ENCODE measurements at regions not wholly inside any gene's neighbourhood (a gene's known extent, or its start where the extent isn't known, plus 50 kb on each side); places are given as distances from the start of the nearest gene placed in this dataset.

DNA sequence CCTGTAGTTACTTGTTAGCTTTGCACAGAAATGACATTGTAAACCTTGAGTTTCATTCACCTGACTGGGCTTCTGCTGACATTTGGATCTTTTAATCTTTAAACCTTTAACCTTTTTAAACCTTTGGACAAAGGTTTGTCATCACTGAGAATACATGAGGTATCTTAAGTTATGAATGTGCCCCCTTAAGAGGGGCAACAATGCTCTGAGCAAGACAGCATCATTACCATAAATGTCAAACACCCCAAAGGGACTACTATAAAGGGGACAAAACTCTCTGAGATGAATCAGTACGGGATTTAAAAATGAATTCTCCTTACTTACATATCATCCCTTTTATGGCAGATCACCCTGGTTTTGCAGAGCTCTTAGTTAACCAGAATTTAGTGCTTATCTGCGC lies 203.3 kb downstream of the COG6 start:
- no peak for DNase-seq (ENCODE audit: low read depth in 3 of 3)

DNA sequence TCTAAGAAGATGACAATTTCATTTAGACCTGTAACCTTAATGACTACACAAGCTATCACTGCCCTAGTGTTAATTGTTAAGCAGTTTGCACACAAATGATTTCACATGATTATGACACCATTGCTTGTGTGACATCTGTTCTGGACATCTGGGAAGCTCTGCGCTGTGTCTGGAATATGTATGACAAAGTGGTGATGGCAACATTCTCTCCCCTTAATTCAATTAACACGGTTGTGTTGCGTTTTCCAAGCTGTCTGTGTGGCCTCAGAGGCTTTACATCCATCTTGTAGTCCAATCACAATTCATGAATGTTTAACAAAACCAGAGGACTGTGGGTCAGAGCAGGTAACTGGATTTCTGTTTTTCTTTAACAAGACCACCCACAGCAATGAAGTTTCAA lies 204.4 kb downstream of the COG6 start:
- DNase-seq (ENCODE audit: low read depth in 3 of 3) = no peak

DNA sequence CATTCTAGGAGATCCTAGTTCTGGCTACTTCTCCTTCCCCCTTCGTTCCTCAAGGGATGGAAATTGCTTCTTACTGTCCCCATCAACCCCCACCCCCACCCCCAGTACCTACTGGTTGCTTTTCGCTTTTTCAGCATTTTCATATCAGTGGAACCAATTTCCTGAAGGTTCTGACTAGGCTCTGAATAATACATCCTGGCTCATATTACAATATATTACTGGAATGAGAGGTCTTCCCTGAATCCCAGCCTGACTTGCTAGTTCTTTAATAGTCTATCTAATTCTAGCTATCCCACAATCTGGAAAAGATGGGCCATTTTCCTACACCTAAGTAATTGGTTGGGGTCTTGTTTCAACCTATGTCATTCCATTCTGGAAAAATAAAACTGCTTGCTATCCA lies 207.4 kb downstream of the COG6 start:
- DNase-seq (ENCODE audit: low read depth in 3 of 3) = no peak

DNA sequence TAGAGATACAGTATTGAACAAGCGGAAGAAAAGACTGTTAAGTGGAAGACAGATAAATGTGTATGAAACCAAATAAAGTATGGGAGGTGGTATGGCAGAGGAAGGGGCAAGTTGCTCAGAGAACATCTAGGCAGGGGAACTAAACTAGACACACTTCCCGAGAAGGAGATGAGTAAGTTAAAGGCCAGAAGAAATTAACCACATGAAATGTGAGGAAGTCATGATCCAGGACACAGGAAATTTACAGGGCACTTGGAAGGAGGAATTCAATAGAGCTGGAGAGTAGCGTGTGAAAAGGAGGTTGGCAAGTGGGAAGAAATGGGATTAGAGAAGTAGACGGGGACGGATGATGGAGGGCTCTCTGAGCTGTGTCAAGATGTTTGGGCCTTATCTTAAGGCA lies 208.8 kb downstream of the COG6 start:
- no peak for DNase-seq (ENCODE audit: low read depth in 3 of 3)

DNA sequence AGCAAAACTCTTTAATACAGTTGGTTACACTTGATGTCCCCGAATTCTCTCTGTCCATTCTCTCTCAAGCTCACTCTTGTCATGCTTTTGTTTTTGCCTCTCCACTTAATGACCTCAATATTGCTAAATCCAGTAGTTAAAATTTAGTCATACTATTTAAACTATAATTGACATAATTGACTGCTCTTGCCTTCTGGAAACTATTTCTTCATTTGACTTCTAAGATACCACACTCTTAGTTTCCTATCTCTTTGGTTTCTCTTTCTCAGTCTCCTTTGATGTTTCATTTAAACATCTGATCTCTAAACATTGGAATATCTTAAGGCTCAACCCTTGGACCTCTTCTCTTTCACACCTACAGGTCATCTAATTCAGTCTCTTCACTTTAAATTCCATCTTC lies 211.3 kb downstream of the COG6 start:
- DNase-seq (ENCODE audit: low read depth in 3 of 3) = no peak

DNA sequence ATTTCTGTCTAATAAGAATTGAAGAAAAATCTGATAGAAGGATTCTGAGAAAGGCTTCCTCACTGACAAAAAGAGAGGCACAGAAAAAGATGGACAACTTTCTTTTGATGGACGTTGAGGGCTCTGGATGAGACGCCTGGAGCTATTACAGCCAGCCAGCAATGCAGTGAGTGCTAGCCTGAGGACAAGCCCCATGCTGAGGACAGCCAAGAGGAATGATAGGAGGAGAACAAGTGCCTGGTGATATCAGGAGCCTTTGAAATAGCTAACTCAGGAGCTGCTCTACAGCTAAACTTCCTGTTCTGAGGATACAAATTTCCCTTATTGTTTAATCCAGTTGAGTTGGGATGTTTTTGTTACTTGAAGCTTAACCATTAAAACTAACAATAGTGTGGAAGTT lies 212.3 kb downstream of the COG6 start:
- no peak for DNase-seq (ENCODE audit: low read depth in 3 of 3)

DNA sequence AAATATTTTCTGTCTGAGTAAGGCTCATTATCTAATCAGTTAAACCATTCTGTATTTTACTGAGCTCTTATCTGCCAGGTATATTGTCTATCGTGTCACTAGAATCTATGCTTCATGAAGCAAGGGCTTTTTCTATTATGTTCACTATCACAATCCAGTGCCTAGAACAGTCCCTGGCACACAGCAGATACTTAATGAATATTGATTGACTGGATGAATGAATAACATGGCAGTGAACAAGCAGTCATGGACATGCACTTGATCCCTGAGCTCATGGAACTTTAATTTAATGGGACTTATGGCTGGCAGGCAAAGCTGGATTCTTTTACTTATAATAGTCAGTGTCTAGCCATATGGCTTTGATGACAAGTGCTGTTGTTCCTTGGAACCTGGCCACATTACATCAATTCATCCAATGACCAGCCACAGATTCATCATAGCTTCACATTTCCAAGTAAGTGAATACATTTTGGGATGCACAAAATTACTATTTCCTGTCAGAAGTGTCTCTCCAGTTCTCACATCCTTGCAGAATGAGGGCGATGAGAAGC lies 214.8 kb downstream of the COG6 start:
- no peak for DNase-seq (ENCODE audit: low read depth in 3 of 3)

DNA sequence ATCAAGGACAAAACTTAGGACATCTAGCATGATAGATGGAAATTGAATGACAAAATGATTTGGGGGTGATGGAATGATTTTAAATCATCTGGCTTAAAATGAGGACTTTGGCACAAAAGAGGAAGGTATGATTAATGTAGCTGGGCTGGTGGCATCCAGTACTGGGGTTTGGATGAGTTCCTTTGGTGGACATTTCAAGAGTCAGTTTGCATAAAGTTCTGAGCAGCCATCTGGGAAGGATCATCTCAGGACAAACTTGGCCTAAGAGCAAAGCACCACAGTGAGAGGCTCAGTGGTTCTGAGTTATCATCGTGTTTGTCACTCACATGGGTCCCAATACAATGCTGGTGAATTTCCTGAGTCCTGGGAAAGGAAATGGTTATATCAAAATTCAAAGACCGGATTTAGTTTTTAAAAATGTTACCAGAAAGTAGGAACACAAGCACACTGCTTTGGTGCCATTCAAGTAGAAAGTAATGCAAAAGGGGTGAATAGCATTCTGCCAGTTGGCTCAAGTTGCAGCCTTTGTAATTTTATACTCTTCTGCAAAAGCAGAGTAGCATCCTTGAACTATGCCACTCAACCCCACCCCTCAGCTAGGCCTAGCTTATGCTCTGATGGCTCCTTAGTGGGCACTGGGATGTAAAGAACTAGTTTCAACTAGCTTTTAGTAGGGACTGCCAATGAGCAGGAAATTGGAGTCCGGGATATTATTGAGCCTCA lies 219.0 kb downstream of the COG6 start:
- no peak for DNase-seq (ENCODE audit: low read depth in 3 of 3)

DNA sequence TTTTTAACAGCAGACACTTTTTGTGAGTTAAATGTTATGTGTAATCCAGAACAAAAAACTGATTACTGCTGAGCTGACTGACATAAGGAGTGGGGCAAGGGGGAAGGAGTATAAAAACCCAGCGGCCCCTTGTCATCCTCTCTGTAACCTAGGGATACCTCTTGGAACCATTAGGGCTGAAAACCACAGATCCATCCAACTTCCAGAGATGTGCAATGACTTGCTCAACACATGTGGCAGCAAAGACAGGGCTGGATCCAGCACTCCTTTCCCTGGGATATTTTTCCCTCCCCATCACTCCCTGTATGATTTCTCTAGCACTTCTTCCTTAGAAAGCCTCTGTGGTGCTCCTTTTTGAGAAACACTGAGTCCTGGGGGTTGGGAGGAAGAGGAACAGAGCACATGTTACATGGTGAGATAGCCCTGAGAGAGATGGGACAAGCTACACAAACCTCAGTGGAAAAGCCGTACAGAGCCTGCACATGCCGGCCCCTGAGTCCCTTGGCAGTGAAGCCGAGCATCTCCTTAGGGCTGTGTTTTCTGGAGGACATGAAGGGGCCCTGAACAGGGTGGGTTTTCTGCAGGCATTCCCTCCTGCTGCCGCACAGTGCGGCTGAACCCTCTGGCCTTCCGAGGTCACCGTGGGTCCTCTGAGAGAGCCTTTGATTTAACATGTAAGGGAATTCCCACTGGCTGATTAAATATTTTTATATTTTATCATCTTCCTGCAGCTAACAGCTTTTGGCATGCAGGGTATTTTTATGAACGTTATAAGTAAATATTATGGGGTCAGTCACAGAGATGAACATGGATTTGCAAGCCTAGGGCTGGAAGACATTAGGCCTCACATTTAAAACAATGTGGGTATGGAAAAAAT lies 219.9 kb downstream of the COG6 start:
- DNase-seq (ENCODE audit: low read depth in 3 of 3) = no peak

DNA sequence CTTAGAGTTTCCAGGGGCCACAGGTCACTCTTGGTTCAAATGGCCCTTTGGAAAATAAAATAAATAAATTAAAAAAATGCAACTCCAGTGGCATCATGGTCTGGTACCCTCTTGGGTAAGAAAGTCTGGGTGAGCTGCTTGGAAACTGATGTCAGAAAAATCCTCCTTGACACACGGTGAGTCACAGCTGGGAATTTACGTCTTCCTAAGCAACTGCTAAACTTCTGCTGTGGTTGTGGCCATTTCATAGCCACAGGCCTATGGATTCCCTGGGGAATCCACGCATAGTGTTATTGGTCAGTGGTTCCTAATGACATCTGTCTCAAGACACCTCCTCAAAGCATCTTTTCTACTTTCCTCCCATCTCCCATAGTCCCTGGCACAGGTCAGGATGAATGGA lies 220.8 kb downstream of the COG6 start:
- no peak for DNase-seq (ENCODE audit: low read depth in 3 of 3)

DNA sequence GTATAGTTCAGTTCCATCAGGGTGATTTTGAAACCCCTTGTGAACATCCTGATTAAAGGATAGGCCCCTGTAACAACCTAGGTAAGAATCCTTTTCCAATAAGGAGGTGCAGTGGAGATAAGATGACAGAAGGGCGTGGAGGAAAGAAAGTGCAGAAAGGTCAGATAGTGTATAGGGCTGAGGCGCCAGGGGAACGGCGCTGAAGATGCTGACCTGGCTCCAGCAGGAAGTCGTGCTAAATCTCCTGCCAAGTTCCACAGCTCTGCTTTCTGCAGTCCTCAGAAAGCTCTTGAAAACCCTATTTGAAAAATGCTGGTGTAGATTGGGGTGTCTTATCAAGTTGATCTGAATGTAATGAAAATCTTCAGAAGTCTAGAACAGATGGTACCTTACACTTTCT lies 221.7 kb downstream of the COG6 start:
- no peak for DNase-seq (ENCODE audit: low read depth in 3 of 3)

DNA sequence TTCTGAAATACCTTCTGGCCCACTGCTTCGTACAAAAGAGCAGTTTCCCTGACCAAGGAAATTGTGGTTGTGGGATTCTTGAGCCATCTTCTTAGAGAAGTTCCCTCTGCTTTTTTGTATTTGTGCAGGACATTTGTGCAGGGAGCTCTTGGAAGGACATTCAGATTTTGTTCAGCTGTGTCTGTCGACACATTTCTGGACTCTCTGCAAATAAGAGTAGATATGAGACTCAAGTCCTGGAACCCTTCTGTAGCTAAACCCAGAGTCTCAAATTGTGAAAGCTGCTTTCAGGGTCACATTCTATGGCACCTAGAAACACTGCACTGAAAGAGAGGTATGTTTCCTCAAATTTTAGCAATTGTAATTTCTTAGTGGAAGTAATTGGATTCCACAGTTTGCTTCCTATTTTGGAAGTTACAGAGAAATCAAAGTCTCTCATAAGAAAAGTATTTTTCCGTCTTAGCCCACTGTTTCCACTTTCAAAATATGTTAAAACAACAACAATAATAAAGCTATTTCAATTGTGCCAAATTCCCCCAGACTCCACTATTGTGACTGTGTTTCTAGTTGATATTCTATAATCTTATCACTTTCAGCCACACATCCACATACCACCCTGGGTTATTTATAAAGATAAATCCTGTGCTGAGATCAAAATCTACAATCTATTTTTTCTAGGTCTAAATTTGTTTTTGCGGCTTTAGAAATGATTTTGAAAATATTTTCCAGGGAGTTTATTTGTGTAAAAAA lies 224.0 kb downstream of the COG6 start:
- DNase-seq (ENCODE audit: low read depth in 3 of 3) = no peak

DNA sequence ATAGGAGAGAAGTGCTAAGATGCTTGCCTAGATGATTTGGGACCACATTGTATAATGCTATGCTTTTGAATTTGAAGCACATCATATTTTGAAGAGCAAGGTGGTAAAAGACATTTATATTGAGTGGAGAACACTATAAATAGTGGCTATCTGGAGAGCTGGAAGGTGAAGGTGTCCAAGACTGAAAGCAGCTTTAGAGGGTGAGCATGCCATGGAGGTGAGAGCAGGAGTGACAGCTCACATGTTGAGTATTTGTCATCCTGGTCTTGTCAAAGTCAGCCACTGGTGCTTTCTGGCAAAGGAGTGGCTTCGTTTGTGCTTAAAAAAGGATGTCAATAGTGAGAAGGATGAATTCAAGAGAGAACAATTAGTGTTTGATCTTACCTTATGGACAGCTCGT lies 225.9 kb downstream of the COG6 start:
- no peak for DNase-seq (ENCODE audit: low read depth in 3 of 3)

DNA sequence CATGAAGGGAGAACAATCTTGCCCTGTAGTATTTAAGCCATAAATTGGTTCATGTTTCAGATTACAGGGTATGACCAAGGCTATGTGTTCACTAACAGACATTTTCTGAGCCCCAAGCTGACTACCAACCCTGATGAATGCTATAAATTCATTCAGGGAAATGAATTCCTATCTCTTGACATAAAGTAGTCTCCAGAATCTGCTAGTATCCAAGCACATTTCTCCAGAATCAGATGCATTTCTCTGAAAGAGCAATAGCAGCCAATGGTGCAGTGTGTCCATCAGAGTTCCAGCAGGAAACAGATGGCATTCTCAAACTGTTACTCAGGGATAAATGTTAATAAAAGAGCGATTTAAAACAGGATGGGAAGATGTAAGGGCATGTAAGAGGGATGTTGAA lies 226.4 kb downstream of the COG6 start:
- no peak for DNase-seq (ENCODE audit: low read depth in 3 of 3)

DNA sequence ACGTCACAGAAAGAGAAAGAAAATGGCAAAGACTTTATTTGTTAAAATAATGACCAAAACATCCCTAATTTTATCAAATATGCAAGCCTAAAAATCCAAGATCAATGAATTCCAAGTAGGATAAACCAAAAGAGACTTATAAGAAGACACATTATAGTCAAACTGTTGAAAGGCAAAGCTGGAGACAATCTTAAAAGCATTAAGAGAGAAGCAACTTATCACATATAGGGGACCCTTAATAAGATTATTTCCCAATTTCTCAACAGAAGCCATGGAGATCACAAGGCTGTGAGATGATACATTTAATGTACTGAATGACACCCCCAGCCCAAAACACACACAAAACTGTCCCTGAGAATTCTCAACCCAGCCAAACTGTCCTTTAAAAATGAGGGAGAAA lies 228.7 kb downstream of the COG6 start:
- no peak for DNase-seq (ENCODE audit: low read depth in 3 of 3)

DNA sequence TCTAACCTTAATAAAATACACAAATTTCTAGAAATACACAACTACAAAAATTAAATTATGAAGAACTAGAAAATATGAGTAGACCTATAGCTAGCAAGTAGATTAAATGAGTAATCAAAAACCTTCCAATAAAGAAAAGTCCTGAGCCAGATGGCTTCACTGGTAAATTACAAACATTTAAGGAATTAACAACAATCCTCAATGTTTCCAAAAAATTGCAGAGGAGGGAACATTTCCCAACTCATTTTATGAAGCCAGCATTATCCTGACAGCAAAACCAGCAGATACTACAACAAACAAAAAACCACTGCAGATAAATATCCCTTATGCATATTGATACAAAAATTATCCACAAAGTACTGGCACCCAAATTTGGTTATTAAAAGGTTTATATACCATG lies 230.9 kb downstream of the COG6 start:
- no peak for DNase-seq (ENCODE audit: low read depth in 3 of 3)

DNA sequence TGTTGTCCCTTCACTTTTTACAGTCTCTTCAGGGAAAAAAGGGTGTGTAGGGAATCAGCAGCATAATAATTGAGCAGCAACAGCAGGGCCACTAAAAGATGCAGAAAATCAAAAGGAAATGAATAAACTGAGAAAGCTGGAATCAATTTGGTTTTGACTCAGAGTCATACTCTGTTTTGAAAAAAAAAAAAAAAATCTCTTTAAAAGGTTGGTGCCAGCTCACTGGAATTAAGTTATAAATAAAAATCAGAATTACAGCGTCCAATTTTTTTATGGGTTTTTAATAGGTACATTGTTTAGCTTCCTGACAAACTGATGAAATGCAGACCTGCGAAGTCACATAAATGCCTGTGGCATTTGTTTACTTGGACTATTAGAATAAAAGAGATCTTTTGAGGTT lies 231.9 kb downstream of the COG6 start:
- DNase-seq (ENCODE audit: low read depth in 3 of 3) = no peak

DNA sequence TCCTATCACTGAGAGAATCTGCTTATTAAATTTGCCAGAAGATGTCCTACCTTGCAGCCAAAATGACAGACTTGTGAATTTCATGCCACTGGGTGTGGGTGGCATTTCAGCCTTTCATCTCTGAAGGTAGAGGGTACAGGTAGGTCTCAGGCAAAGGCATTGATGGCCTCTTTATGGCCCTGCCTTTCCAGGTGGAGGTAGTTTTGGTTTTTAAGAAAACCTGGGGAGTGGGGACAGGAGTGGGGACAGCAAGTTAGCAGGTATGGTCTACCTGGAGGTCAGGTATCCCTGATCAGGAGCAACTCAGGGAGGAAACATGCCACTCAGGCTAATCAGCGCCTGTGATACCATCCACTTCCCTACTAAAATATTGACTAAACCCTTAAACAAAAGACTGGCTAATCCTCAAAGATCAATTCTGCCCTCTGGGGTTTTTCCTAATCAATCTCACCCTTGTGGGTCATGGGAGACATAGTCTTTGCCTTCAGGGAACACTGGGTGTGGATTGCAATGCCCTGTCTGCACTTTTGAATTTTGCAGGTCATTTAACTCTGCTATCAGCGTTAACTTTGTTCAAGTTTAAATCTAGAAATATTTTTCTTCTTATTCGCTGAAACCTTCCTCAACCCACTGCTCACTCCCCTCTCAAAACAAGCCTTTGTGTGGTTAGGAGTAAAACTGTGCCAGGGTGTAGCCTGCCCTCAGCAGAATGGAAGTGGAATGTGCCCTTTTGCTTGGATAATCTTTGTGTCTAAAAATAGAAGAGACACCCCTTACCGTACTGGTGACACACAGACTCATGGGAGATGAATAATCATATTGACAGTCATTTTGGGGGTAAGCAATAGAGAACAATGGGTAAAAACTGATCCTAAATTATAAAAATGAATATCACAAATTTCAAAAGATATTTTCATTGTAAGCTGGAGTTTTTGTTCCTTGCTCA lies 233.7 kb downstream of the COG6 start:
- DNase-seq (ENCODE audit: low read depth in 3 of 3) = no peak

DNA sequence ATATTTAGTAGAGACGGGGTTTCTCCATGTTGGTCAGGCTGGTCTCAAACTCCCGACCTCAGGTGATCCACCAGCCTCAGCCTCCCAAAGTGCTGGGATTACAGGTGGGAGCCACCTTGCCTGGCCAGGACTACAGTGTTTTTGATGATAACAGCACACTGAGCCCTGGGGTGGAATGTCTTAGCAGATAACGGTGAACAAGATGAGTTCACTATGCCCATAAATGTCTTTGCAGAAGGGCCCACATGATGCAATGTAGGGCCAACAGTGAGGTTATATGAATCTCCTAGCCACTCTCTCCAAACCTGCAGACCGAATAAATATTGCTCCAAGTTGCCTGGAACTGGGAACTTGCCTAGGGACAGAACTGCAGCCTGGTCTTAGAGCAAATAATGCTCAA lies 235.1 kb downstream of the COG6 start:
- no peak for DNase-seq (ENCODE audit: low read depth in 3 of 3)

DNA sequence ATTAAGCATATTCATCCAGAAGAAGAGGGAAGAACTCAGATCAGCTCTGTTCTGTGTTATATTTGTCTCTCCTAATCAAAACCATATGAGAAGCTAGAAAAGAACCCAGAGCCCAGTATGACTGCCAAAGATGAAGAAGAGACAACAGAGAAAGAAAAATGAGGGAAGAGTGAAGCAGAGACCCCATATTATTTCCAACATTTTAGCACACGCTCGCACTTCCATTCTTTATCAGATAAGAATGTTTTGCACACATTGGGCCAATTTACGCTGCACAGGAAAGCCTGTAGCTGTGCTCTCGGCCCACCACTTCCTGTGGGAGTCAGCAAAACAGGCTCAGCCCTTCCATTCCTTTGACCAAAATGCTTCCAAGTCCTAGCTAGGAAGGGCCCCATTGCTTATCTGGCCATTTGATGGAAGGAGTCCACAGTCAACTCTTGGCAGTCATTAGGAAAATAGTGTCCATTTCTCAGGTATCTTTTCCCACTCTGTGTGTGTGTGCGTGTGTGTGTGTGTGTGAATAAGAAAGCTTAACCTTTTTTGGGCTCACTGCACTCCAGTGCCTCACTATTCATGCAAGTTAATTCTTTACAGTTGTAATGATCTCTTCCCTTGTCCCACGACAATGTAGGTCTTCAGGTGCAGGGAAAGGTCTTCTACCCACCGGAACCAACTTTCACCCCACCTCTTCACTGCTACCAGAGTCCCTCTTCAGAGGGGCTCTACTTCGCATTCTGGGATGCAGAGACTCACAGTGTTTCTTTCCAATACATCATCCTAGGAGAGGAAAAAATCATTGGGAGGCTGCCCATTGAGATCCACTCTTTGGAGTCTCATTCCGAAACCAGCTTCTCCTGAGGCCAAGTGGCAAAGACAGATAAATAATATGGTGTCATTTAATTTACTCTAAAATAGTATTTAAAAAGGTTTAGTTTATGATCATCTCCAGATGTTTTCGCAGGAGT lies 237.5 kb downstream of the COG6 start:
- peak in 1 of 3 donors; percentile 1 for DNase-seq (ENCODE audit: low read depth in 3 of 3)
